ENCODE measurements at regions not wholly inside any gene's neighbourhood (a gene's known extent, or its start where the extent isn't known, plus 50 kb on each side); places are given as distances from the start of the nearest gene placed in this dataset.

DNA sequence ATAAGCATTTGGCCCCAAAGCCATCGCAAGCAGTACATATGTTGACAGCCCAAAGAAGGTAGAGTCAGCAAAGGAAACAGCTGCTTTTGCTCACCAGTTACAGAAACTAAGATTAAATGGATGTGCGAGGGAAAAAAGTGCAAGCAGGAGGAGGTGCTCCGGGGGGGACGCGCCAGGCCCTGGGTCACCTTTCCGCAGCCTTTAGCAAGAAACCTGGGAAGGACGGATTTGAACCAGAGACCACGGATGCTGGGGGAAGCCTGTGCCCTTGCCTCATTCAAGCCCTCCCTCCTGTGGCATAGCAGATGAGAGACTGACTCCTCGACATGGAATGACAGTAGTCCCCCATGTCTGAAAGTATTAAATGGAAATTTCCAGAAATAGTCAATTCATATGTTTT is 405.6 kb upstream of the PRKCQ start:
- TF ChIP-seq, protein P1, sequence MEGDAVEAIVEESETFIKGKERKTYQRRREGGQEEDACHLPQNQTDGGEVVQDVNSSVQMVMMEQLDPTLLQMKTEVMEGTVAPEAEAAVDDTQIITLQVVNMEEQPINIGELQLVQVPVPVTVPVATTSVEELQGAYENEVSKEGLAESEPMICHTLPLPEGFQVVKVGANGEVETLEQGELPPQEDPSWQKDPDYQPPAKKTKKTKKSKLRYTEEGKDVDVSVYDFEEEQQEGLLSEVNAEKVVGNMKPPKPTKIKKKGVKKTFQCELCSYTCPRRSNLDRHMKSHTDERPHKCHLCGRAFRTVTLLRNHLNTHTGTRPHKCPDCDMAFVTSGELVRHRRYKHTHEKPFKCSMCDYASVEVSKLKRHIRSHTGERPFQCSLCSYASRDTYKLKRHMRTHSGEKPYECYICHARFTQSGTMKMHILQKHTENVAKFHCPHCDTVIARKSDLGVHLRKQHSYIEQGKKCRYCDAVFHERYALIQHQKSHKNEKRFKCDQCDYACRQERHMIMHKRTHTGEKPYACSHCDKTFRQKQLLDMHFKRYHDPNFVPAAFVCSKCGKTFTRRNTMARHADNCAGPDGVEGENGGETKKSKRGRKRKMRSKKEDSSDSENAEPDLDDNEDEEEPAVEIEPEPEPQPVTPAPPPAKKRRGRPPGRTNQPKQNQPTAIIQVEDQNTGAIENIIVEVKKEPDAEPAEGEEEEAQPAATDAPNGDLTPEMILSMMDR (IDR thresholded peaks at IDR 0.05): no peak
- TF ChIP-seq ZFX (IDR thresholded peaks at IDR 0.05; ENCODE audit: borderline replicate concordance): no peak
